ENCODE measurements at regions not wholly inside any gene's neighbourhood (a gene's known extent, or its start where the extent isn't known, plus 50 kb on each side); places are given as distances from the start of the nearest gene placed in this dataset.
"Not testable (repeated sequence)": the region's sequence is repeated elsewhere in the genome, so short reads cannot be mapped to it uniquely, and the experiment has no call there.

GRCh38 chr5:82439750-82440445 lies 161.7 kb upstream of the RPS23 start:
- DNase-seq (ENCODE audit: low read depth, low spot score) = no peak

- DNase-seq (ENCODE audit: low read depth, low spot score) = not testable (repeated sequence)
Observed at GRCh38 chr5:82437565-82437964, 159.4 kb upstream of the RPS23 start.

- DNase-seq (ENCODE audit: low read depth, low spot score) = no peak
Observed at GRCh38 chr5:82436291-82436690, 158.1 kb upstream of the RPS23 start.

GRCh38 chr5:82434696-82435660 lies 156.8 kb upstream of the RPS23 start:
- not testable (repeated sequence) for DNase-seq (ENCODE audit: low read depth, low spot score)

GRCh38 chr5:82426464-82427154 lies 148.5 kb upstream of the RPS23 start:
- no peak for DNase-seq (ENCODE audit: low read depth, low spot score)

GRCh38 chr5:82425591-82425990 lies 147.4 kb upstream of the RPS23 start:
- no peak for DNase-seq (ENCODE audit: low read depth, low spot score)

GRCh38 chr5:82424211-82424610 lies 146.1 kb upstream of the RPS23 start:
- no peak for DNase-seq (ENCODE audit: low read depth, low spot score)

GRCh38 chr5:82422751-82423181 lies 144.6 kb upstream of the RPS23 start:
- DNase-seq (ENCODE audit: low read depth, low spot score) = no peak

GRCh38 chr5:82422001-82422740 lies 144.0 kb upstream of the RPS23 start:
- no peak for DNase-seq (ENCODE audit: low read depth, low spot score)

GRCh38 chr5:82421119-82421518 lies 143.0 kb upstream of the RPS23 start:
- peak; percentile 53 for DNase-seq (ENCODE audit: low read depth, low spot score)

GRCh38 chr5:82420524-82420923 lies 142.4 kb upstream of the RPS23 start:
- DNase-seq (ENCODE audit: low read depth, low spot score) = not testable (repeated sequence)

- no peak for DNase-seq (ENCODE audit: low read depth, low spot score)
Observed at GRCh38 chr5:82419559-82420332, 141.6 kb upstream of the RPS23 start.

GRCh38 chr5:82418608-82418950 lies 140.4 kb upstream of the RPS23 start:
- no peak for DNase-seq (ENCODE audit: low read depth, low spot score)

- DNase-seq (ENCODE audit: low read depth, low spot score) = no peak
Observed at GRCh38 chr5:82417776-82418607, 139.8 kb upstream of the RPS23 start.

GRCh38 chr5:82416512-82416911 lies 138.4 kb upstream of the RPS23 start:
- no peak for DNase-seq (ENCODE audit: low read depth, low spot score)

GRCh38 chr5:82414041-82414388 lies 135.9 kb upstream of the RPS23 start:
- no peak for DNase-seq (ENCODE audit: low read depth, low spot score)

GRCh38 chr5:82413302-82414040 lies 135.3 kb upstream of the RPS23 start:
- DNase-seq (ENCODE audit: low read depth, low spot score) = no peak

- DNase-seq (ENCODE audit: low read depth, low spot score) = no peak
Observed at GRCh38 chr5:82408033-82408432, 129.9 kb upstream of the RPS23 start.

GRCh38 chr5:82406205-82406773 lies 128.1 kb upstream of the RPS23 start:
- DNase-seq (ENCODE audit: low read depth, low spot score) = peak; percentile 99
